H1 (cell line): ENCODE measurements at regions not wholly inside any gene's neighbourhood (a gene's known extent, or its start where the extent isn't known, plus 50 kb on each side); places are given as distances from the start of the nearest gene placed in this dataset.
A peak's percentile ranks its signal among the peaks of the same experiment; 100 is the strongest.

Experiments
- HDAC2 ChIP-seq, 2 experiments: fragments of 300-600 bp in 1 of 2; sonication (generic) in 1 of 2; IDR thresholded peaks; 2 replicates each; pipeline ENCODE4 v1.6.1; 2011 to 2012; ENCODE audit warnings: low read depth in 2 of 2, low read length in 2 of 2, mild to moderate bottlenecking in 2 of 2, moderate library complexity in 2 of 2, borderline replicate concordance in 1 of 2, inconsistent platforms in 1 of 2
- RAD21 ChIP-seq, 2 experiments: IDR thresholded peaks in 1 of 2; conservative IDR thresholded peaks in 1 of 2; 2 replicates each; pipeline ENCODE4 v1.6.1; 2011; ENCODE audit warnings: low read depth in 2 of 2, low read length in 2 of 2, improper control_type of control experiment in 1 of 2, inconsistent platforms in 1 of 2, mild to moderate bottlenecking in 1 of 2, moderate library complexity in 1 of 2
- RNF2 ChIP-seq: fragments of 200-900, 300-1000 bp; sonication (generic); IDR thresholded peaks from 2 replicates; pipeline ENCODE4 v1.7.1; 2016; ENCODE audit warnings: borderline replicate concordance, low read depth, mild to moderate bottlenecking, antibody characterized with exemption, low read length; ENCODE audit not compliant: poor library complexity, severe bottlenecking; ENCODE audit errors: missing control alignments
- TF ChIP-seq, protein P1 (sequence below): fragments of 300-600 bp; sonication (generic); IDR thresholded peaks from 2 replicates; pipeline ENCODE4 v1.7.1; 2012; ENCODE audit warnings: low read length, moderate library complexity, mild to moderate bottlenecking, inconsistent platforms; ENCODE audit not compliant: insufficient replicate concordance

DNA sequence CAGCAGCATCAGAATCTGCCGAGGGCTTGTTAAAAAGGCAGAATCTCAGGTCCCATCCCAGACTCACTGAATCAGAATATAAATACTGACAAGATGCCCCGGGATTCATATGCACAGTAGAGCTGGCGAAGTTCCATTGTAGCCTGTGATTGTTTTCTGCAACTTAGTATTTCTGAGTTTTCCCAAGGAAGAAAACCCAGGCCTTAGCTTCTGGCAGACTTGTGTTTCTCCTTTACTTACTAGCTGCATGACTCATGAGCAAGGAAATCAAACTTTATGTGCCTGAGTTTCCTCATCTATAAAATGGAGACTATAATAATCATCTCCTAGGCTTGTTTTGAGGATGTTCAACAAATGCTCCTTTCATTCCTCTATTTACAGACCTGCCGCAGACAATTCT is 278.5 kb upstream of the PLEKHG7 start (continued):
- TF ChIP-seq, protein P1, sequence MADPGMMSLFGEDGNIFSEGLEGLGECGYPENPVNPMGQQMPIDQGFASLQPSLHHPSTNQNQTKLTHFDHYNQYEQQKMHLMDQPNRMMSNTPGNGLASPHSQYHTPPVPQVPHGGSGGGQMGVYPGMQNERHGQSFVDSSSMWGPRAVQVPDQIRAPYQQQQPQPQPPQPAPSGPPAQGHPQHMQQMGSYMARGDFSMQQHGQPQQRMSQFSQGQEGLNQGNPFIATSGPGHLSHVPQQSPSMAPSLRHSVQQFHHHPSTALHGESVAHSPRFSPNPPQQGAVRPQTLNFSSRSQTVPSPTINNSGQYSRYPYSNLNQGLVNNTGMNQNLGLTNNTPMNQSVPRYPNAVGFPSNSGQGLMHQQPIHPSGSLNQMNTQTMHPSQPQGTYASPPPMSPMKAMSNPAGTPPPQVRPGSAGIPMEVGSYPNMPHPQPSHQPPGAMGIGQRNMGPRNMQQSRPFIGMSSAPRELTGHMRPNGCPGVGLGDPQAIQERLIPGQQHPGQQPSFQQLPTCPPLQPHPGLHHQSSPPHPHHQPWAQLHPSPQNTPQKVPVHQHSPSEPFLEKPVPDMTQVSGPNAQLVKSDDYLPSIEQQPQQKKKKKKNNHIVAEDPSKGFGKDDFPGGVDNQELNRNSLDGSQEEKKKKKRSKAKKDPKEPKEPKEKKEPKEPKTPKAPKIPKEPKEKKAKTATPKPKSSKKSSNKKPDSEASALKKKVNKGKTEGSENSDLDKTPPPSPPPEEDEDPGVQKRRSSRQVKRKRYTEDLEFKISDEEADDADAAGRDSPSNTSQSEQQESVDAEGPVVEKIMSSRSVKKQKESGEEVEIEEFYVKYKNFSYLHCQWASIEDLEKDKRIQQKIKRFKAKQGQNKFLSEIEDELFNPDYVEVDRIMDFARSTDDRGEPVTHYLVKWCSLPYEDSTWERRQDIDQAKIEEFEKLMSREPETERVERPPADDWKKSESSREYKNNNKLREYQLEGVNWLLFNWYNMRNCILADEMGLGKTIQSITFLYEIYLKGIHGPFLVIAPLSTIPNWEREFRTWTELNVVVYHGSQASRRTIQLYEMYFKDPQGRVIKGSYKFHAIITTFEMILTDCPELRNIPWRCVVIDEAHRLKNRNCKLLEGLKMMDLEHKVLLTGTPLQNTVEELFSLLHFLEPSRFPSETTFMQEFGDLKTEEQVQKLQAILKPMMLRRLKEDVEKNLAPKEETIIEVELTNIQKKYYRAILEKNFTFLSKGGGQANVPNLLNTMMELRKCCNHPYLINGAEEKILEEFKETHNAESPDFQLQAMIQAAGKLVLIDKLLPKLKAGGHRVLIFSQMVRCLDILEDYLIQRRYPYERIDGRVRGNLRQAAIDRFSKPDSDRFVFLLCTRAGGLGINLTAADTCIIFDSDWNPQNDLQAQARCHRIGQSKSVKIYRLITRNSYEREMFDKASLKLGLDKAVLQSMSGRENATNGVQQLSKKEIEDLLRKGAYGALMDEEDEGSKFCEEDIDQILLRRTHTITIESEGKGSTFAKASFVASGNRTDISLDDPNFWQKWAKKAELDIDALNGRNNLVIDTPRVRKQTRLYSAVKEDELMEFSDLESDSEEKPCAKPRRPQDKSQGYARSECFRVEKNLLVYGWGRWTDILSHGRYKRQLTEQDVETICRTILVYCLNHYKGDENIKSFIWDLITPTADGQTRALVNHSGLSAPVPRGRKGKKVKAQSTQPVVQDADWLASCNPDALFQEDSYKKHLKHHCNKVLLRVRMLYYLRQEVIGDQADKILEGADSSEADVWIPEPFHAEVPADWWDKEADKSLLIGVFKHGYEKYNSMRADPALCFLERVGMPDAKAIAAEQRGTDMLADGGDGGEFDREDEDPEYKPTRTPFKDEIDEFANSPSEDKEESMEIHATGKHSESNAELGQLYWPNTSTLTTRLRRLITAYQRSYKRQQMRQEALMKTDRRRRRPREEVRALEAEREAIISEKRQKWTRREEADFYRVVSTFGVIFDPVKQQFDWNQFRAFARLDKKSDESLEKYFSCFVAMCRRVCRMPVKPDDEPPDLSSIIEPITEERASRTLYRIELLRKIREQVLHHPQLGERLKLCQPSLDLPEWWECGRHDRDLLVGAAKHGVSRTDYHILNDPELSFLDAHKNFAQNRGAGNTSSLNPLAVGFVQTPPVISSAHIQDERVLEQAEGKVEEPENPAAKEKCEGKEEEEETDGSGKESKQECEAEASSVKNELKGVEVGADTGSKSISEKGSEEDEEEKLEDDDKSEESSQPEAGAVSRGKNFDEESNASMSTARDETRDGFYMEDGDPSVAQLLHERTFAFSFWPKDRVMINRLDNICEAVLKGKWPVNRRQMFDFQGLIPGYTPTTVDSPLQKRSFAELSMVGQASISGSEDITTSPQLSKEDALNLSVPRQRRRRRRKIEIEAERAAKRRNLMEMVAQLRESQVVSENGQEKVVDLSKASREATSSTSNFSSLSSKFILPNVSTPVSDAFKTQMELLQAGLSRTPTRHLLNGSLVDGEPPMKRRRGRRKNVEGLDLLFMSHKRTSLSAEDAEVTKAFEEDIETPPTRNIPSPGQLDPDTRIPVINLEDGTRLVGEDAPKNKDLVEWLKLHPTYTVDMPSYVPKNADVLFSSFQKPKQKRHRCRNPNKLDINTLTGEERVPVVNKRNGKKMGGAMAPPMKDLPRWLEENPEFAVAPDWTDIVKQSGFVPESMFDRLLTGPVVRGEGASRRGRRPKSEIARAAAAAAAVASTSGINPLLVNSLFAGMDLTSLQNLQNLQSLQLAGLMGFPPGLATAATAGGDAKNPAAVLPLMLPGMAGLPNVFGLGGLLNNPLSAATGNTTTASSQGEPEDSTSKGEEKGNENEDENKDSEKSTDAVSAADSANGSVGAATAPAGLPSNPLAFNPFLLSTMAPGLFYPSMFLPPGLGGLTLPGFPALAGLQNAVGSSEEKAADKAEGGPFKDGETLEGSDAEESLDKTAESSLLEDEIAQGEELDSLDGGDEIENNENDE: peak; percentile 29
- TF ChIP-seq HDAC2 (IDR thresholded peaks at IDR 0.05; ENCODE audit: borderline replicate concordance in 1 of 2, low read depth in 2 of 2, low read length in 2 of 2): no peak
- TF ChIP-seq RNF2: no peak
- TF ChIP-seq RAD21 (IDR thresholded peaks at IDR 0.05 in 1 of 2, conservative IDR thresholded peaks at IDR 0.05 in 1 of 2; ENCODE audit: low read depth in 2 of 2, low read length in 2 of 2): 0 out of 4 replicates have a peak, but pooled peaks of 1 of the 2 experiments have one; percentile 8
